ENCODE measurements at regions not wholly inside any gene's neighbourhood (a gene's known extent, or its start where the extent isn't known, plus 50 kb on each side); places are given as distances from the start of the nearest gene placed in this dataset.
"Not testable (repeated sequence)": the region's sequence is repeated elsewhere in the genome, so short reads cannot be mapped to it uniquely, and the experiment has no call there.

GRCh38 chr1:20410503-20410902, 75.5 kb downstream of the CAMK2N1 start:
- intact Hi-C loops (cut with micrococcal nuclease; ENCODE audit: unreplicated experiment), result no loop called here
- H3K36me3 ChIP-seq (ENCODE audit: insufficient read depth, low read length, poor library complexity, severe bottlenecking), result no peaks in the 10 kb centered on the region
- POLR2A ChIA-PET (ENCODE audit: low non-redundant PET), result no interaction called here
- CTCF ChIA-PET, result no interaction called here
- no peak overlapping the region for H3K4me3 ChIP-seq (ENCODE audit: low read depth, low read length, poor library complexity, severe bottlenecking)
- no peak for DNase-seq (ENCODE audit: low spot score)
- H3K27me3 ChIP-seq (replicated peaks; ENCODE audit: insufficient read depth, low read depth, low read length, poor library complexity), result no peaks in the 10 kb centered on the region
- no peaks in the 10 kb centered on the region for H3K4me1 ChIP-seq (ENCODE audit: insufficient read depth, low read length, poor library complexity, severe bottlenecking)
- TF ChIP-seq CTCF (conservative IDR thresholded peaks at IDR 0.05; ENCODE audit: low read depth, low read length) (no peak), EZH2 (IDR thresholded peaks at IDR 0.05; ENCODE audit: borderline replicate concordance, low read depth, low read length, poor library complexity, severe bottlenecking) (no peak)
- no peak overlapping the region for H3K27ac ChIP-seq (ENCODE audit: low read depth, low read length, poor library complexity, severe bottlenecking)
- no TSS peak for BruUV-seq (replicated peaks)
- no peaks in the 10 kb centered on the region for H3K9me3 ChIP-seq (ENCODE audit: low read depth, low read length, poor library complexity, severe bottlenecking)

GRCh38 chr1:20409971-20410370, 76.0 kb downstream of the CAMK2N1 start:
- Histone ChIP-seq H3K27me3 (replicated peaks; ENCODE audit: insufficient read depth, low read depth, low read length, poor library complexity) (no peaks in the 10 kb centered on the region), H3K27ac (ENCODE audit: low read depth, low read length, poor library complexity, severe bottlenecking) (no peak overlapping the region), H3K4me3 (ENCODE audit: low read depth, low read length, poor library complexity, severe bottlenecking) (no peak overlapping the region), H3K36me3 (ENCODE audit: insufficient read depth, low read length, poor library complexity, severe bottlenecking) (no peaks in the 10 kb centered on the region), H3K4me1 (ENCODE audit: insufficient read depth, low read length, poor library complexity, severe bottlenecking) (no peaks in the 10 kb centered on the region), H3K9me3 (ENCODE audit: low read depth, low read length, poor library complexity, severe bottlenecking) (no peaks in the 10 kb centered on the region)
- POLR2A ChIA-PET (ENCODE audit: low non-redundant PET), result no interaction called here
- CTCF ChIA-PET, result no interaction called here
- BruUV-seq (replicated peaks), result no TSS peak
- DNase-seq (ENCODE audit: low spot score), result no peak
- TF ChIP-seq EZH2 (IDR thresholded peaks at IDR 0.05; ENCODE audit: borderline replicate concordance, low read depth, low read length, poor library complexity, severe bottlenecking) (no peak), CTCF (conservative IDR thresholded peaks at IDR 0.05; ENCODE audit: low read depth, low read length) (no peak)
- intact Hi-C loops (cut with micrococcal nuclease; ENCODE audit: unreplicated experiment), result no loop called here

GRCh38 chr1:20409012-20409411, 77.0 kb downstream of the CAMK2N1 start:
- POLR2A ChIA-PET (ENCODE audit: low non-redundant PET), result no interaction called here
- DNase-seq (ENCODE audit: low spot score), result no peak
- Histone ChIP-seq H3K9me3 (ENCODE audit: low read depth, low read length, poor library complexity, severe bottlenecking) (no peaks in the 10 kb centered on the region), H3K27ac (ENCODE audit: low read depth, low read length, poor library complexity, severe bottlenecking) (no peak overlapping the region), H3K27me3 (replicated peaks; ENCODE audit: insufficient read depth, low read depth, low read length, poor library complexity) (no peaks in the 10 kb centered on the region), H3K4me1 (ENCODE audit: insufficient read depth, low read length, poor library complexity, severe bottlenecking) (no peaks in the 10 kb centered on the region), H3K36me3 (ENCODE audit: insufficient read depth, low read length, poor library complexity, severe bottlenecking) (no peaks in the 10 kb centered on the region), H3K4me3 (ENCODE audit: low read depth, low read length, poor library complexity, severe bottlenecking) (no peak overlapping the region)
- CTCF ChIA-PET, result no interaction called here
- BruUV-seq (replicated peaks), result no TSS peak
- intact Hi-C loops (cut with micrococcal nuclease; ENCODE audit: unreplicated experiment), result no loop called here
- TF ChIP-seq EZH2 (IDR thresholded peaks at IDR 0.05; ENCODE audit: borderline replicate concordance, low read depth, low read length, poor library complexity, severe bottlenecking) (no peak), CTCF (conservative IDR thresholded peaks at IDR 0.05; ENCODE audit: low read depth, low read length) (no peak)

GRCh38 chr1:20408133-20408650, 77.8 kb downstream of the CAMK2N1 start:
- BruUV-seq (replicated peaks); intact Hi-C loops (cut with micrococcal nuclease; ENCODE audit: unreplicated experiment); H3K27me3 ChIP-seq (replicated peaks; ENCODE audit: insufficient read depth, low read depth, low read length, poor library complexity); H3K36me3 ChIP-seq (ENCODE audit: insufficient read depth, low read length, poor library complexity, severe bottlenecking); H3K4me3 ChIP-seq (ENCODE audit: low read depth, low read length, poor library complexity, severe bottlenecking); H3K9me3 ChIP-seq (ENCODE audit: low read depth, low read length, poor library complexity, severe bottlenecking); H3K4me1 ChIP-seq (ENCODE audit: insufficient read depth, low read length, poor library complexity, severe bottlenecking); H3K27ac ChIP-seq (ENCODE audit: low read depth, low read length, poor library complexity, severe bottlenecking); POLR2A ChIA-PET (ENCODE audit: low non-redundant PET); DNase-seq (ENCODE audit: low spot score); CTCF ChIA-PET: not testable (repeated sequence)

All from A673 (cell line).